ENCODE measurements at regions not wholly inside any gene's neighbourhood (a gene's known extent, or its start where the extent isn't known, plus 50 kb on each side); places are given as distances from the start of the nearest gene placed in this dataset.
"Not testable (repeated sequence)": the region's sequence is repeated elsewhere in the genome, so short reads cannot be mapped to it uniquely, and the experiment has no call there.

DNA sequence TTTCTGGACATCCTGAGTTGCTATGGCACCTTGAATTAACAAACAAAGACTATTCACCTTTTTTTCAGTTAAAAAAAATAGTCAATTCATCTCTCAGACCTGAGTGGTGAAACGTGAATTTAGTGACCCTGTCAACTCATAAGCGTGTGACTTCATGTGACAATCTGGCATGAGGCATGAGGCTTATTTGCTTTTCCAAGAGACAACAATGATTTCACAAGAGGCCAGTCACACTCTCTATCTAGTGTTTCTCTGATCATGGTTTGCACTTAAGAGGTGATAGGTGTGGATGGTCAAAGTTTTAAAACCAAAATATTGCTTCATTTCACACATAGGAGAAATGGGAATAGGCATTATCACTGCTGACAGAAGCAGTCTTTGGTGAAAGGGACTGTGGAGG, 559.6 kb upstream of the ACO1 start:
- no peak for DNase-seq

DNA sequence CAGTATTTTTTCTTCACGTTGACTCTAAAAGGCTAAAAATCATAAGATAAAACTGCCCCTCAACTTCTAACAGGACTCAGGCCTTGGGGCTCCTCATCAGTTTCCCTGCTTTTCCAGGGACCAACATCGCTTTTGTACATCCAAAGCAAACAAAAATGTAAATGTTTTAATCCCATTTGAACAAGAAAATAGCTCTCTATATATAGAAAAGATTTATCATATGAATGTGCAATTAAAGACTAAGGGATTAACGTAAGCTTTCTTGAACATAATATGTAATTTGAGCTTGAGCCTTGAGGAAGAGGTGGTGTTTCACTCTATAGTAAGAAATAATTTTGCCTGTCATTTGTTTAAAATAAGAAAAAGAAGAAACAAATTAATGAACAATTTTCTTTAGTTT, 547.2 kb upstream of the ACO1 start:
- DNase-seq, result no peak

DNA sequence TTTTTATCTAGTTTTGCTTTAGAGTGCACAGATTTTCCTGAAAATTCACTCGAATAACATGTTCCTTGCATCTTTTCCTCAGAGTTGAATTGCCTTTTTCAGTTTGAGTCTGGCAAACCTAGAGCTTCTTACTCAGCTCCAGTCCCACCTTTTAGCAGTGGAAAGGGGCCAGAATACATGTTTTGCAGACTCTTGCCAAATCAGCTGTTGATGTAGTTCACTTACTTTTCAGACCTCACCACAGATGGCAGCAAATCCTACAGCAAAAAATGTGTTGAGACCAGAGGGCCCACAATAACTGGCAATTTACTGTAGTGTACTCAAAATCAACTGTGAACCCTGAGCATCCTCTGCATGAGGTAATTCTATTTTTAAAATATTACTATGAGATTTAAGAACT, 545.2 kb upstream of the ACO1 start:
- no peak for DNase-seq

DNA sequence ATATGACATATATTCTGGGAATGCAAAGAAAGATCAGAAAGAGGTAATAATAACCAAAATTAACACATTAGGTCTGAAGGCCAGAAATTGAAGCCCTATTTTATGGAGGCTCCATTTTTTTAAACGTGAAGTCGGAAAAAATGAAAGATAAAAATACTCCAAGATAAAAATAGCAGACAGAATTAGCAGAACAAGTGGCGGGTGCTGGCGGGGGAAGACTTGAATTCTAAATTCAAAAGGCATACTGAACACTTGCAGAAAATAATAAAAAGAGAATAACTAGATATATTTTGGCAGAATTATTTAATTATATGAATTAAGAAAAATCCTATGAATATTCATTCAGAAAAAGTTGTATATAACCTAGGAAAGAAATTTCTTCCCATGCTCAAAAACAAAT, 543.7 kb upstream of the ACO1 start:
- DNase-seq, result no peak

DNA sequence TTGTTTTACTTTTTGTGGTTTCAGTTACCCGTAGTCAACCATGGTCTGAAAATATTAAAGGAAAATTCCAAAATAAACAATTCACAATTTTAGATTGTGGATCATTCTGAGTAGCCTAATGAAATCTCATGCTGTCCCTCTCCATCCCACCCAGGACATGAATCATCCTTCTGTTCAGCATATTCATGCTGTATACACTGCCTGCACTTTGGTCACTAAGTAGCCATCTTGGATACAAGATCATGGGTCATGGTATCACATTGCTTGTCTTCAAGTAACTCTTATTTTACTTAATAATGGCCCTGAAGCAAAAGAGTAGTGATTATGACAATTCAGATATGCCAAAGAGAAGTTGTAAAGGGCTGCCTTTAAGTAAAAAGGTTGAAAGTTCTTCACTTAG, 536.5 kb upstream of the ACO1 start:
- DNase-seq, result no peak

DNA sequence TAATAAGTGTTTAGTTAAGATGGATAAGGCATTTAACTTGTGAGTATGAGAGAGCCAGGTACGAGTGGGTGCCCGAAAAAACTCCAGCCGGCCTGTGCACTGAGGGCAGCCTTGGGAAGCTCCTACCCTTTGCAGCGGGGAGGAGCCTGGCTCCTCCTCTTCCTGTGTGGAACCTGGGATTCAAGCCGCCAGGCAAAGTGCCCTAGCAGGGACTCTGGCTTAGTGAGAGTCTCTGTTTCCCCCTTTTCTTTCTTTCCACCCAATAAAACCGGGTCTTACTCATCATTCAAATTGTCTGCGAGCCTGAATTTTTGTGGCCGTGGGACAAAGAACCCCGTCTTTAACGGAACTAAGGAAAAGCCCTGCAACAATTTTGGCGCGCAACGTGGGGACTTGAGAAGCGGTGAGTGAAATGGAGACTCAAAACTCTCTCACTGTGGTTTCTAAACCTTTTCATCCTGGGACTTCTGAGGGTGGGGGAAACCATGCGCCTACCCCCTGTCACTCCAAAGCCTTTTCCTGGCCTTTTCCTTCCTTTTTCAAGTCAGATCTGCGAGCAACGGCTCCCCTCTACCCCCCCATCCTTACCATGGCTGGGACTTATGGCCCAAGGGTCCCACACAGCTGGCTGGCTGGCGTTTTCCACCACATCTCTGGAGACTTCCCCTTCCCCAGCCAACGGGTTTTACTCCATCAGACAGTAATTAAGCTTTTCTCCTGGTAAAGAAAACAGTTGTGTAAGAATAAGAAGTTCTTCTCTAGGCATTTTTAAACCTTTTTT, 535.7 kb upstream of the ACO1 start:
- no peak for DNase-seq

DNA sequence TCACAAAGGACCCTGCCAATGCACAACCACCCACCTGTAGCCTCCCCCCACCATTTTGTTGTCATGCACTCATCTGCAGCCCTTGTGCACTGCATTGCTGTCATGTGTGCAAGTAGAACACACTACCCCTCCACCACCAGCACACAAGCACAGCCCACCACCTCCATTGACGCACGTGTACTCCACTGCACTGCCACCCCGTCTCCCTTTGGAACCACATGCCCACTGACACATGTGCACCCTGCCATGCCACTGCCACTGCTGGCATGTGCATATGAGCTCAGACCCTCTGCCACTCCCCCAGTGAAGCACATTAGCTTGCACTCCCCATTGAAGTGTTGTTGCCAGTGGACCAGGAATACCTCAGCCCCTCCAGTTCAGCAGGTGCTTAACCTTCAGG, 530.3 kb upstream of the ACO1 start:
- no peak for DNase-seq

DNA sequence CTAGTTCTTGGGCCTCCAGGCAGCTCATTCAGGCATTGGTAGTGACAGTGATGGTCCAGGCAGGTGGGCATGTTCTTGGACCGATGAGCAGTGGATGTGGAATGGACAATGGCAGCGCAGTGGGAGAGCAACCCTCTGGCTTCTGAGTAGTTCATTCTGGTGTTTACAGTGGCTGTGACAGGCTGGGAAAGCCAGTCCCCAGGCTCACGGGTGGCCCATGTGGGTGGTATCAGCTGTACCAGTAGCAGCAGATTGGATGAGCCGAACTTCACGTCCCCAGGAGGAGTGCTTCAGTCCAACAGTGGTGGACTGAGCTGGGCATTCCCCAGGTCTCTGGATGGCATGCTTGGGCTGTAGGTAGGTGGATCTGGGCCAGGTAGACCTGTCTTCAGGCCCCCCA, 515.6 kb upstream of the ACO1 start:
- no peak for DNase-seq

DNA sequence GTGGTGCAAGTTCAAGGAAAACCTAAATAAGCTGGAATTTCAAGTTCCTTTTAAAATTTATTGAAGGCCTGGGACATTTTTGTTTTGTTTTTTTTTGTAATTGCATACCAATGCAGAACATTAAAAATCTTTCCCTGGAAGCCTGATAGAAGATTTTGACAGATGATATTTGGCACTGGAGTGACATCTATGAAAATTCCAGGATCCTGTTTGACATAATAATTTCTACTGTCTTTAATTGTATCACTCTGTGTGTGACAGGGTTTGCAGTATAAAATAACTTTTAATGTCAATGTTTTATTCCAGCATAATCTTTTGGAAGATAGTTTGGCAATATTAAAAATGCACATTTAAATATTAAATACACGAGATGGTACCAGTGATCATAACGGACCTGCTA, 514.2 kb upstream of the ACO1 start:
- DNase-seq, result no peak

DNA sequence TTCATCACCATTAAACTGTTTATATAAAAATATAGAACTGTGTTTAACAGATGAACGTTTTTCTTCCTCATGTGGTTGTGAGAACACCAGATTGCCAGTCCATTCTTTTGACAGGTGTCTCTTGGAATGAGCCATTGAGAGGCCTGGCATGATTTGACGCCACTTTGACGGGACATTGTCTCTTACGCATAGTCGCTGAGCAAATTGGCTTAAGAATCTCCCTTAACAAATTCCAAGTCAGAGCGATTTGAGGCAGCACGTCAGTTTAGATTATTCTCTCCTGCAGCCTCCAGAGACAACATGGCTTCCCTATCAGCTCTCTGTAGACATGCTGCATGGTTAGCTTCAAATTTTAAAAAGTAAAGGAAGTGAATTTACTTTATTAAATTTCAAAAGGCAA, 510.7 kb upstream of the ACO1 start:
- DNase-seq, result no peak

DNA sequence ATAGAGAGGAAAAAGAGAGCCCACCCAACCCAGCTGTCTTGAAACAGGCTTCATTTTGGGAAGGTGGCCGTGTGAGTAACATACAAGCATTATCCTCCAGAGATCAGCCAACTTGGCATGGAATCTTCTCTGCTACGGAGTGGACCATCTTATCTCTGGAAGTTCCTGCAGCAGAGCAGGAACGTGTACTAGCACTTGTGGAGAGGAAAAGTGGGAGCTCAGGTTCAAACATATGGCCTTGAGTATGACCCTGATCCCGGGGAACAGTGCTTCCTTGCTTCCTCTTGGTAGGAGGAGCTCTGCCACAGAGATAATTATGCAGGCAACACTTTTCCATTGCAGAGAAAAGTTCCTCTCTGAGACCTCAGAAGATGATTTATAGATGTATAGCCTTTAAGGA, 490.4 kb upstream of the ACO1 start:
- no peak for DNase-seq

DNA sequence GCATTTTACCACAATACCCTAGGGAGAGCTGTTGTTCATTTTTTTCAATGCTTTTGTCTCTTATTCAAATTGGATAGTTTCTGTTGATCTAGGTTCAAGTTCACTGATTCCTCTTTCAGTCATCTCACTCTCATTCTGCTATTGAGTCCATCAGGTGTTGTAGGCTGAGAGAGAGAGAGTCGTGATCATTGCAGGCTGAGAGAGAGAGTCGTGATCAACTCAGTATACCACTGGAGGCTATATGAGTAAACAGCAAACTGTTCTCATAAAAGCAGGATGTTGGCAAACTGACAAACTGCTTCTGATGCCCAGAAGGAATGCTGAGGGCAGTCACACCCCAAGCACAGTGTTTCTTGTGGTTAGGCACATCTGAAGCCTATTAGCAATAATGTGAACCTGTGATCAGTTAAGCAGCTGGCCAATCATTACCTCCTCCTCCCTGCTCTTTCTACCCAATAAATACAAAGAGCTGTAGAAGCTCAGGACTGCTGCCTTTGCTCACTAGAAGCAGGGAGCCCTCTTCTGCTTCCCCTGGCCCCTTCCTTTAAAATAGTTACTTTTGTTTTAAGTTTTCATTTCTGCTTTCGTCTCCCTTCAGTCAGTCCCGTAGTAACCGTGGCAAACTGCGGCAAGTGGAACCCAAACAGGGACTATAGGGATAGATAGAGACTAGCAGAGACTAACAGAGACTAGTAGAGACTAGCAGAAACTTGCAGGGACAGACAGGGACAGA, 476.1 kb upstream of the ACO1 start:
- DNase-seq, result no peak

DNA sequence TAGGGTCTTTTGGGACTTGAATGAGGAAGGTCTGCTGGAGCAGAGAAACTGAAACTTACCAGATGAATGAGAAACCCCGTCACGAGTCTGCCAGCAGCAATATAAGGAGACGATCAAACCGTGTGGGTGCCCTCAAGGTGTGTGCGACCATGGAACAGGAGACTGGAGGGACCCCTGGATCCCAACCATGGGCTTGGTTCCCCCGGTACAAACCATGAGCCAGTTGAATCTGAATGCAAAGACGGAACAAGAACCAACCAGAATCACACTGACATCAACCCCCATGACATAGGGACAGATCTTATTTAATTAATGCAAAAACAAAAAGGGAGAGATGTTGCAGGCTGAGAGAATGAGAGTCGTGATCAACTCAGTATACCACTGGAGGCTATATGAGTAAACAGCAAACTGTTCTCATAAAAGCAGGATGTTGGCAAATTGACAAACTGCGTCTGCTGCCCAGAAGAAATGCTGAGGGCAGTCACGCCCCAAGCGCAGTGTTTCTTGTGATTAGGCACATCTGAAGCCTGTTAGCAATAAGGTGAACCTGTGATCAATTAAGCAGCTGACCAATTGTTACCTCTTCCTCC, 475.5 kb upstream of the ACO1 start:
- no peak for DNase-seq

DNA sequence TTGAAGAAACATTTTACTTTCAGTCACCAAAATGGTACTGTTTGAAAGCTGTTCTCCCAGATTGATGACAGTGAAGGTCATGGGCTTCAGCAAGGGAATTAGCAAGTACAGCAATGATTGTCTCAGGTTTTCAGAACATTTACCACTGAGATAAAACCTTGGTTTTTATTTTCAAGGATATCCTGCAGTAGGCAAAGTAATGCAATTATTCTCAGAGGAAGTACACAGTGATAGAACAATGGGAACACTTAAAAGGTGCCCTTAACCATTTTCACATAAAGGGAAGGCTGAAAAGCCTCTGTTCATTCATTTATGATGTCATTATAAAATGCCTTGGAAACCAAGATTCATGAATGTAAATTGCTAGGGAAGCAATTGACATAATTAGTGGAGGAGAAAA, 471.8 kb upstream of the ACO1 start:
- DNase-seq, result no peak

DNA sequence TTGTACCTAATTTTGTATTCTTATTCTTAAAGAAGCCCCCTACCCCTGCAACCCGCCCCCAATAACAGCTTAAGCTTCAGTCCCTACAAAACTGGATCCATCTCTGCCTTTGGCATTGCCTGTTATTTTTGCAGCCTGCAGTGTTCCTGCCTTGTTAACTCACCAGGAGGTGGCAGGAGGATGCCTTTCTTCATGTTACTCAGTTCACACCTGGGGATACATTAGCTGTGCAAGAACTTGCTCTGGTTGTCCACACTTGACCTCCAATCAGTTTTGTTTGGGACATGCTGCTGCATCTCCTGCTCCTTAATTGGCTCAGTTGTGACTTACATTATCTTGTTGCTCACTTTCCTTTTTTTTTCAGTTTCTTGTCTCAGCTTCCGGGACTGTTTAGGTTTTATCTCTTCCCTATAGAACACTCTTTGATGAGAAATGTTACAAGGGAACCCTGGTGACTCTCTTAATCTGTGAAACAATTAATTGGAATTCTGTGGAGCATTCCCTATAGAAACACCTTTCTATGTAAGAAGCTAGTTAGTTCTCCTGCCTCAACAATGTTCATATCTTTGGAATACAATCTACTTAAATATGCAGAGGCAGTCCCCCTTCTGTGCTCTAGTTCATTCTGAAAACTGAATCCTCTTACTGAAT, 467.7 kb upstream of the ACO1 start:
- no peak for DNase-seq

DNA sequence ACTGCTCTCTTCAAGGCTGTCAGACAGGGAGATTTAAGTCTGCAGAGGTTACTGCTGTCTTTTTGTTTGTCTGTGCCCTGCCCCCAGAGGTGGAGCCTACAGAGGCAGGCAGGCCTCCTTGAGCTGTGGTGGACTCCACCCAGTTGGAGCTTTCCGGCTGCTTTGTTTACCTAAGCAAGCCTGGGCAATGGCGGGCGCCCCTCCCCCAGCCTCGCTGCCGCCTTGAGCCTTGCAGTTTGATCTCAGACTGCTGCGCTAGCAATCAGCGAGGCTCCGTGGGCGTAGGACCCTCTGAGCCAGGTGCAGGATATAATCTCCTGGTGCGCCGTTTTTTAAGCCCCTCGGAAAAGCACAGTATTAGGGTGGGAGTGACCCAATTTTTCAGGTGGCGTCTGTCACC, 446.7 kb upstream of the ACO1 start:
- DNase-seq, result not testable (repeated sequence)

DNA sequence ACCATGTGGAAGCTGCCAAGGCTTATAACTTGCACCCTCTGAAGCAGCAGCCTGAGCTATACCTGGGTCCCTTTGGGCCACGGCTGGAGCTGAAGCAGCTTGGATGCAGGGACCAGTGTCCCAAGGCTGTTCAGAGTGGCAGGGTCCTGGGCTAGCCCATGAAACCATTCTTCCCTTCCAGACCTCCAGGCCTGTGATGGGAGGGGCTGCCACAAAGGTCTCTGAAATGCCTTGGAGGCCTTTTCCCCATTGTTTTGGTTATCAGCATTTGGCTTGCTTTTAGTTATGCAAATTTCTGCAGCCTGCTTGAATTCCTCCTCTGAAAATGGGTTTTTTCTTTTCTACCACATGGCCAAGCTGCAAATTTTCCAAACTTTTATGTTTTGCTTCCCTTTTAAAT, 433.7 kb upstream of the ACO1 start:
- DNase-seq, result no peak

DNA sequence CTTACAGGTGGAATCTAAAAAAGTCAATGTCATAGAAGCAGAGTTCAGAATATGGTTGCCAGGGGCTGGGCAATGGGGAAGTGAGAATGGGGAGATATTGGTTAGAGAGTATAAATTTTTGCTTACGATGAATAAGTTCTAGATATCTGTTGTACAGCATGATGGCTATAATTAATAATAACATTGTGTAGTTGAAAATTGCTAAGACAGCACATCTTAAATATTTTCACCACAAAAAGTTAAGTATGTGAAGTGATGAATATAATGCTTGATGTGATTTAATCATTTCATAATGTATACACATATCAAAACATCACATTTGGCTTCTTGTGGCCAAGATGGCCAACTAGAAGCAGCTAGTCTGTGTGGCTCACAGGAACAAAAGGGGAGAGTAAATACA, 425.9 kb upstream of the ACO1 start:
- DNase-seq, result no peak

DNA sequence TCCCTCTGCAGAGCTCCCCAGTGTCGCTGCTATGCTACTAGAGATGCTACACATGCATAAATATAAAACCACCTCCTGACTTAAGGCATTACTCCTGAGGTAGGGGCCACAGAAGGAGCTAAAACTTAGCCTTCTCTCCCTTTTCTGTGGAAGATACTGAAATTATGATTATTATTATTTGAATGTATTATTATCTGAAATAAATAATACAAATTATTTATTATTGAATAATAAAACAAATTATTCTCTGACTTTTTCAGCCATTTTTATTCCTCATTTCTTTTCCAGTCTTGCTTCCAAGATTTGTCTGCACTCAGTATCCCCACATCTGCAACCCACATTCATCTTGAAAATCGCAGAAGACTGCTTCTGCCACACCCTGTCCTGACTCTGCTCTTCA, 414.9 kb upstream of the ACO1 start:
- no peak for DNase-seq

DNA sequence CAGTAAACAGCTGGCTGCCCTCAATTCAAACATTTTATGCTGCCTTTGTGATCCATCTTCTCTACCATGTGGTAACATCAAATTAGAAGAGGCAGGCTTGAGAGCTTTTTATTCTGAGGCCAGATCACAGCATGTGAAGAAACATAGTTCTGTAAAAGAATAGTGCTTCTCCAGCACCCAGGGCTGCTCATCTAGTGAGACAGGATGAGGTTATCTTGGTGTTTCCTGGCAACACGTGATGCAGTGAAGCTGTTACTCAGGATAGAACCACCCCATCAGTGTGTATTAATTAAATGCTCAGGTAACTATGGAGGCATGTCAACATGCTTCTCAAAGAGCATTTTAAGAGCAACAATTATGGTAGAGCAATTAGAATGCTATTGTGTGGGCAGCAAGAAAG, 400.5 kb upstream of the ACO1 start:
- no peak for DNase-seq

DNA sequence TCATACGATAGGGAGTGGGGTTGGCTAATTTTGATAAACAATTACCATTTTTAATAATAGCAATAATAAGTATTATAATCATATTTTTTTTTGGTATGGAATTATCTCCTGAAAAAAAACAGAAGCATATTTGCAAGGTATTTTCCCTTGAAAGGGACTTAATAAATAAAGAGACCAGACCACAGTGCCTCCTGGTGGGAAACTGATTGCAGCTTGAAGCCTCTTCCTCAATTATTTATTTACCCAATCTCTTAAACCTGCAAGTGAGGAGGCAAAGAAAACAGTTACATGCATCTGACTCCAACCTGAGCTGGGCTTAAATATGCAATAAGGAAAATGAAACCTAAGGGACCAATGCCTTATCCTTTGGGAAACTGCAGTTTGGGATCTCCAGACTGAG, 388.1 kb upstream of the ACO1 start:
- no peak for DNase-seq

DNA sequence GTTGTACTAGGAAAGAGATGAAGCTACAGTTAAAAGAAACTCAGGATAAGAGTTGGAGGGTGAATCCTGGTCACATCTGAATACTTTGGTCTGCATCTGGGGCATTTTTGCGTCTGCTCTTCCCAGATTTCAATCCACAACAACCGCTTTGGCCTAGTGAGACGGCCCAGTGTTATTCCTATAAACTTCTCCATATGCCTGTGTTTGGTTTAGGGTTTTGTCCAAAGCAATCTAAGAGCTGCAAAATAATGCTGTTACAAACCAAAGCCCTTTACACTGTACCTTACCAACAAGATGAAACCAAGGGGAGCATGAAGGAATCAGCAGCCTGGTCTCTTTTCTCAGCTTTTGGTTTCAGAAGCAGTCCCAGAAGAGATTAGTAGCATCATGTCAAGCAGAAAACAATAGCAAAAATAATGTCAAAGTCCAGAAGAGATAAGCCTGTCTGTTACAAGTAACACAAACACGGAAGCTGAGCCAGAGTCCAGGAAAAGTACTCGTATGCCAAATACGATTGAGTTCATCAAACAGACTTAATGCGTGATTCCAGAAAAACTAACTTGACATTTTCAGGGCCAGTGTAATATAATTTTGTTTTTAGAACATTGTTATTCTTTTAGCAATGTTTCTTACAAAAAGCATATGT, 379.9 kb upstream of the ACO1 start:
- DNase-seq, result no peak

DNA sequence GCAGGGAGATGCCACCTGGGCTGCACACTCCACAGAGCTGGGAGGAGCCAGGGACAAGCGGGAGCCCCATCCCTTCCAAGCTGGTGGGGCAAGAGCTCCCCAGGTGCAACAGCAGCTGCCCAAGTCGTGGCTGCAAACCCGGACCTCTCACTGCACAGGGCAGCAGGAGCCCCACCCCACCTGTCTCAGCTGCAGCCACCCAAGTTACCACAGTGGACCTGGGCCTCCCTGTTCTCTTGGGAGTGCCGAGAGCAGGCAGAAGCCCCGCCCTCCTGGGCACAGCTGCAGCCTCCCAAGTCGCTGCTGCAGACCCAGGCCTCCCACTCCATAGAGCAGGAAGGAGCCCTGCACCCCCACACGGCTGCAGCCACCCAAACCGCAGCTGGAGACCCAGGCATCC, 374.1 kb upstream of the ACO1 start:
- DNase-seq, result no peak

Data from SIG-M5 (cell line).